ENCODE measurements at regions not wholly inside any gene's neighbourhood (a gene's known extent, or its start where the extent isn't known, plus 50 kb on each side); places are given as distances from the start of the nearest gene placed in this dataset.

DNA sequence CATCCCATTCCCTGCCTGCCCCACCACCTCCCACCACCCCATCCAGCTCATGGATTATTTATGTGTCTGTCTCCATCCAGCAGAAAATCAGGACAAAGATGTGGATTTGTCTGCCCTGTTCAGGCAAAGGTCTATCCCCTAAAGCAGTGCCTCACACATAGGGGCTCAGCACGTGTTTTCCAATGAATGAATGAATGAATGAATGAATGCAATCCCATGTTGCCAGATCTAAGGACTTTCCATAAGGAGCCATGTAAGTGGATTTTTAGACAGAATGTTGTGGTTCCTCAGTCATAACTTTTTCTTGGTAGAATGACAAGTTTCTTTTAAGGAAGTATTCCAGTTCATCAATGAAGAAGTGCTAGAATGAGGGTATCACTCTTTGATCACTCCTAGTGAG is 133.7 kb downstream of the RNASET2 start:
- TF ChIP-seq CTCF (conservative IDR thresholded peaks at IDR 0.05; ENCODE audit: low read length) (no peak), EZH2phosphoT487 (IDR thresholded peaks at IDR 0.05; ENCODE audit: borderline replicate concordance) (no peak)

Data from Loucy (cell line).